GM12878 (cell line): ENCODE measurements at regions not wholly inside any gene's neighbourhood (a gene's known extent, or its start where the extent isn't known, plus 50 kb on each side); places are given as distances from the start of the nearest gene placed in this dataset.

Experiments used
- ATAC-seq: fragments of 200-7000 bp; cut with Tn5 transposase; 3 replicates; pipeline ENCODE4 v1.9.1; 2020; ENCODE audit warnings: mild to moderate bottlenecking, moderate library complexity
- BruUV-seq: library from RNA; stranded (reverse); fragments of 400-500 nt; replicated peaks from 2 replicates; lab custom pipeline; 2021; lab: Mats Ljungman, UMichigan
- CTCF ChIA-PET: fragments of 300-600 bp; sonication (Branson Sonifier 250); formaldehyde crosslinking; extraction: SDS; loops from one replicate; lab custom pipeline; 2021; ENCODE audit warnings: inconsistent platforms; lab: Yijun Ruan, JAX
- POLR2A ChIA-PET: fragments of 350-600 bp; formaldehyde crosslinking; extraction: SDS; loops from one replicate; lab custom pipeline; 2021; ENCODE audit warnings: inconsistent platforms; lab: Charles Lee
- RAD21 ChIA-PET: fragments of 300-600 bp; sonication (Branson Sonifier 250); formaldehyde crosslinking; loops from one replicate; lab custom pipeline; 2023; ENCODE audit warnings: antibody characterized with exemption; ENCODE audit not compliant: unreplicated experiment; lab: Charles Lee
- SMC1A ChIA-PET: fragments of 300-600 bp; sonication (Branson Sonifier 250); formaldehyde crosslinking; loops from one replicate; lab custom pipeline; 2023; ENCODE audit not compliant: unreplicated experiment, uncharacterized antibody; lab: Charles Lee
- DNase-seq: peaks from one replicate; pipeline ENCODE4 v3.0.0-alpha.2; 2011; ENCODE audit warnings: low read depth, low spot score
- FAIRE-seq: peaks from 3 replicates; lab custom pipeline; 2011; peaks lifted over from hg19 to GRCh38; lab: Jason Lieb, UNC
- H2AFZ ChIP-seq: 2 replicates; pipeline ENCODE4 v1.6.0; 2011; ENCODE audit warnings: low read depth, low read length, control low read depth; ENCODE audit not compliant: control insufficient read depth
- H3K27ac ChIP-seq: 2 replicates; pipeline ENCODE4 v1.5.1; 2011; ENCODE audit warnings: control low read depth; ENCODE audit not compliant: control insufficient read depth, insufficient read depth
- H3K27me3 ChIP-seq, 2 experiments: replicated peaks in 1 of 2; 2 replicates each; pipeline versions ENCODE4 v1.6.0 to v1.6.1; 2011; ENCODE audit warnings: low read length in 1 of 2; ENCODE audit not compliant: control insufficient read depth in 2 of 2, insufficient read depth in 2 of 2
- H3K36me3 ChIP-seq, 2 experiments: 2 replicates each; pipeline ENCODE4 v1.5.1; 2011; ENCODE audit warnings: low read length in 1 of 2; ENCODE audit not compliant: control insufficient read depth in 2 of 2, insufficient read depth in 2 of 2
- H3K4me1 ChIP-seq: 2 replicates; pipeline ENCODE4 v1.6.1; 2011; ENCODE audit warnings: mild to moderate bottlenecking, low read length, moderate library complexity, mixed read lengths; ENCODE audit not compliant: control insufficient read depth, insufficient read depth
- H3K4me2 ChIP-seq: 2 replicates; pipeline ENCODE4 v1.6.0; 2011; ENCODE audit warnings: control low read depth; ENCODE audit not compliant: control insufficient read depth, insufficient read depth
- H3K4me3 ChIP-seq: fragments of 200-600 bp; sonication (generic); 2 replicates; pipeline ENCODE4 v1.5.1; 2016
- H3K79me2 ChIP-seq: 2 replicates; pipeline ENCODE4 v1.6.0; 2011; ENCODE audit warnings: low read length; ENCODE audit not compliant: control insufficient read depth, insufficient read depth
- H3K9ac ChIP-seq: 2 replicates; pipeline ENCODE4 v1.8.0; 2011; ENCODE audit warnings: low read length, control low read depth, mixed read lengths; ENCODE audit not compliant: control insufficient read depth, insufficient read depth
- H3K9me3 ChIP-seq: replicated peaks from 3 replicates; pipeline ENCODE4 v1.5.1; 2011; ENCODE audit warnings: mild to moderate bottlenecking, low read length; ENCODE audit not compliant: control insufficient read depth, insufficient read depth
- H4K20me1 ChIP-seq: 2 replicates; pipeline ENCODE4 v1.6.0; 2011; ENCODE audit not compliant: control insufficient read depth, insufficient read depth
- E2F8 ChIP-seq: fragments of 450-650 bp; IDR thresholded peaks from 2 replicates; pipeline ENCODE4 v1.6.1; 2018; ENCODE audit warnings: mild to moderate bottlenecking, low read depth, moderate library complexity; ENCODE audit not compliant: partially characterized antibody
- FOS ChIP-seq: IDR thresholded peaks from 3 replicates; pipeline ENCODE4 v1.6.1; 2011; ENCODE audit warnings: borderline replicate concordance; ENCODE audit not compliant: insufficient read length; ENCODE audit errors: extremely low read depth
- FOXK2 ChIP-seq: fragments of 450-650 bp; IDR thresholded peaks from 2 replicates; pipeline ENCODE4 v1.6.1; 2017; ENCODE audit warnings: mild to moderate bottlenecking, moderate library complexity
- MEF2B ChIP-seq: fragments of 450-650 bp; IDR thresholded peaks from 2 replicates; pipeline ENCODE4 v1.6.1; 2018; ENCODE audit warnings: mild to moderate bottlenecking, moderate library complexity; ENCODE audit not compliant: partially characterized antibody, poor library complexity, severe bottlenecking
- MLLT1 ChIP-seq: fragments of 450-650 bp; IDR thresholded peaks from 2 replicates; pipeline ENCODE4 v1.6.1; 2016; ENCODE audit warnings: mild to moderate bottlenecking
- MTA2 ChIP-seq: fragments of 450-650 bp; IDR thresholded peaks from 2 replicates; pipeline ENCODE4 v1.6.1; 2016; ENCODE audit warnings: low read depth, mild to moderate bottlenecking, moderate library complexity
- NFIC ChIP-seq: IDR thresholded peaks from 2 replicates; pipeline ENCODE4 v1.6.1; 2012; ENCODE audit warnings: low read depth, mild to moderate bottlenecking, inconsistent platforms, low read length, moderate library complexity
- NFXL1 ChIP-seq: fragments of 450-650 bp; IDR thresholded peaks from 2 replicates; pipeline ENCODE4 v1.6.1; 2017; ENCODE audit warnings: antibody characterized with exemption, mild to moderate bottlenecking, borderline replicate concordance
- NFYB ChIP-seq: IDR thresholded peaks from 2 replicates; pipeline ENCODE4 v1.6.1; 2011; ENCODE audit warnings: low read depth, mild to moderate bottlenecking, low read length, improper control_type of control experiment, moderate library complexity; ENCODE audit not compliant: insufficient read depth
- POLR2A ChIP-seq: IDR thresholded peaks from 2 replicates; pipeline ENCODE4 v1.6.1; 2011; ENCODE audit warnings: low read depth, mild to moderate bottlenecking, low read length
- RAD51 ChIP-seq: fragments of 450-650 bp; IDR thresholded peaks from 2 replicates; pipeline ENCODE4 v1.6.1; 2016; ENCODE audit warnings: moderate library complexity, mild to moderate bottlenecking, inconsistent platforms
- RELA ChIP-seq: fragments of 450-650 bp; IDR thresholded peaks from 2 replicates; pipeline ENCODE4 v1.8.0; 2014; ENCODE audit warnings: borderline replicate concordance; ENCODE audit not compliant: partially characterized antibody
- RELB ChIP-seq: fragments of 450-650 bp; IDR thresholded peaks from 2 replicates; pipeline ENCODE4 v1.6.1; 2017; ENCODE audit warnings: low read depth, mild to moderate bottlenecking, moderate library complexity
- SIX5 ChIP-seq: IDR thresholded peaks from 2 replicates; pipeline ENCODE4 v1.6.1; 2011; ENCODE audit warnings: mild to moderate bottlenecking, low read depth, low read length, moderate library complexity; ENCODE audit not compliant: severe bottlenecking
- SMC3 ChIP-seq: IDR thresholded peaks from 2 replicates; pipeline ENCODE4 v1.6.1; 2011; ENCODE audit warnings: low read length, improper control_type of control experiment, borderline replicate concordance
- YBX1 ChIP-seq: fragments of 450-650 bp; IDR thresholded peaks from 2 replicates; pipeline ENCODE4 v1.6.1; 2016; ENCODE audit warnings: antibody characterized with exemption
- ZNF207 ChIP-seq: fragments of 450-650 bp; IDR thresholded peaks from 2 replicates; pipeline ENCODE4 v1.6.1; 2014; ENCODE audit warnings: antibody characterized with exemption, mild to moderate bottlenecking, borderline replicate concordance
- ZNF274 ChIP-seq: IDR thresholded peaks from one replicate; pipeline ENCODE4 v1.8.0; 2011; ENCODE audit not compliant: insufficient read length, insufficient read depth
- ZNF622 ChIP-seq: fragments of 450-650 bp; IDR thresholded peaks from 2 replicates; pipeline ENCODE4 v1.6.1; 2017; ENCODE audit warnings: mild to moderate bottlenecking, inconsistent platforms
- ZZZ3 ChIP-seq: IDR thresholded peaks from 2 replicates; pipeline ENCODE4 v1.6.1; 2011; ENCODE audit warnings: low read depth; ENCODE audit not compliant: control insufficient read depth, insufficient read length
- WGBS: methylation state at CpG from one replicate; pipeline ENCODE4 v1.1.6; 2016; ENCODE audit warnings: low lambda C conversion rate; ENCODE audit not compliant: insufficient replicate concordance, insufficient coverage; ENCODE audit errors: missing lambda C conversion rate; 5-methylcytosine and 5-hydroxymethylcytosine counted together
- in situ Hi-C: fragments of 300-500 bp; cut with MboI; formaldehyde crosslinking; loops from 9 replicates; pipeline ENCODE4 v1.14.3; 2018; ENCODE audit warnings: mixed read lengths
- intact Hi-C: fragments of 100-400 bp; cut with micrococcal nuclease; formaldehyde crosslinking; loops from one replicate; pipeline ENCODE4 v1.14.2; 2022; ENCODE audit not compliant: unreplicated experiment

- TF ChIP-seq E2F8 (no peak), SIX5 (no peak), POLR2A (no peak), ZZZ3 (no peak), ZNF622 (no peak)
Observed at GRCh38 chr7:52233248-52233647, 802.2 kb upstream of the POM121L12 start (continued).

DNA sequence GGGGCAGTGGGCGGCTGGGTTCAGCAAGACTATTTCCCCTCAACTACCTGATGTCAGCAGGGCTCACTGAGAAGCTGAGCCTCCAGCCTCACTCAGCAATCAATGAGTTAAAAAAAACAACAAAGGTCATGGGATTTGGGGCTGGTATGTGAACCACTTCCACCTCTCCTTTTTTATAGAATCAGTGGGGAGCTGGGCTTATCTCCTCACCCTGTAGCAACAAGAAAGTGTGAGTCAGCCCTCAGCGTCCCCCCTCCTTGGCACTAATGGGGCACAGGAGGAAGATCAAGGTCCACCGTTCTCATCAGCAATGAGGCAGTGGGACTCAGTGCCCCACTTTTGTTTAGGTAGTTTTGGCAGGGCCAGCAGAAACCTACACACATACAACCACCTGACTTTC lies 823.5 kb upstream of the POM121L12 start:
- in situ Hi-C loops: no loop called here
- CTCF ChIA-PET: no interaction called here

More for the DNA sequence above, 823.5 kb upstream of the POM121L12 start:
- FAIRE-seq: no peak
- ChIA-PET POLR2A (no interaction called here), SMC1A (no interaction called here), RAD21 (no interaction called here)
- Histone ChIP-seq H3K9me3 (no peaks in the 10 kb centered on the region), H2AFZ (no peak overlapping the region), H3K79me2 (no peaks in the 10 kb centered on the region), H3K36me3 (no peaks in the 10 kb centered on the region), H4K20me1 (no peaks in the 10 kb centered on the region), H3K9ac (no peak overlapping the region), H3K4me3 (no peak overlapping the region), H3K27me3 (no peaks in the 10 kb centered on the region), H3K27ac (no peak overlapping the region), H3K4me2 (no peak overlapping the region), H3K4me1 (no peaks in the 10 kb centered on the region)
- ATAC-seq: no peak
- intact Hi-C loops: no loop called here
- TF ChIP-seq ZNF622: no peak
- no peak for TF ChIP-seq MTA2
- TF ChIP-seq MLLT1: no peak
- TF ChIP-seq MEF2B: no peak
- TF ChIP-seq RELA: no peak
- TF ChIP-seq ZNF207: no peak
- TF ChIP-seq FOS: no peak
- no peak for TF ChIP-seq ZNF274
- TF ChIP-seq FOXK2: no peak
- no peak for TF ChIP-seq YBX1
- TF ChIP-seq SIX5: no peak
- TF ChIP-seq RAD51: no peak
- TF ChIP-seq SMC3: no peak
- no peak for TF ChIP-seq NFXL1
- TF ChIP-seq NFIC: no peak
- no peak for TF ChIP-seq NFYB
- TF ChIP-seq RELB: no peak
- DNase-seq: no peak
- BruUV-seq: no TSS peak
- 69% methylated on average over 3 of the region's 3 CpGs for WGBS
